GM12878 (cell line): ENCODE measurements at regions not wholly inside any gene's neighbourhood (a gene's known extent, or its start where the extent isn't known, plus 50 kb on each side); places are given as distances from the start of the nearest gene placed in this dataset.

Experiments used
- ATAC-seq: fragments of 200-7000 bp; cut with Tn5 transposase; 3 replicates; pipeline ENCODE4 v1.9.1; 2020; ENCODE audit warnings: mild to moderate bottlenecking, moderate library complexity
- BruUV-seq: library from RNA; stranded (reverse); fragments of 400-500 nt; replicated peaks from 2 replicates; lab custom pipeline; 2021; lab: Mats Ljungman, UMichigan
- CTCF ChIA-PET: fragments of 300-600 bp; sonication (Branson Sonifier 250); formaldehyde crosslinking; extraction: SDS; loops from one replicate; lab custom pipeline; 2021; ENCODE audit warnings: inconsistent platforms; lab: Yijun Ruan, JAX
- POLR2A ChIA-PET: fragments of 350-600 bp; formaldehyde crosslinking; extraction: SDS; loops from one replicate; lab custom pipeline; 2021; ENCODE audit warnings: inconsistent platforms; lab: Charles Lee
- RAD21 ChIA-PET: fragments of 300-600 bp; sonication (Branson Sonifier 250); formaldehyde crosslinking; loops from one replicate; lab custom pipeline; 2023; ENCODE audit warnings: antibody characterized with exemption; ENCODE audit not compliant: unreplicated experiment; lab: Charles Lee
- SMC1A ChIA-PET: fragments of 300-600 bp; sonication (Branson Sonifier 250); formaldehyde crosslinking; loops from one replicate; lab custom pipeline; 2023; ENCODE audit not compliant: unreplicated experiment, uncharacterized antibody; lab: Charles Lee
- DNase-seq: peaks from one replicate; pipeline ENCODE4 v3.0.0-alpha.2; 2011; ENCODE audit warnings: low read depth, low spot score
- FAIRE-seq: peaks from 3 replicates; lab custom pipeline; 2011; peaks lifted over from hg19 to GRCh38; lab: Jason Lieb, UNC
- H2AFZ ChIP-seq: 2 replicates; pipeline ENCODE4 v1.6.0; 2011; ENCODE audit warnings: low read depth, low read length, control low read depth; ENCODE audit not compliant: control insufficient read depth
- H3K27ac ChIP-seq: 2 replicates; pipeline ENCODE4 v1.5.1; 2011; ENCODE audit warnings: control low read depth; ENCODE audit not compliant: control insufficient read depth, insufficient read depth
- H3K27me3 ChIP-seq, 2 experiments: replicated peaks in 1 of 2; 2 replicates each; pipeline versions ENCODE4 v1.6.0 to v1.6.1; 2011; ENCODE audit warnings: low read length in 1 of 2; ENCODE audit not compliant: control insufficient read depth in 2 of 2, insufficient read depth in 2 of 2
- H3K36me3 ChIP-seq, 2 experiments: 2 replicates each; pipeline ENCODE4 v1.5.1; 2011; ENCODE audit warnings: low read length in 1 of 2; ENCODE audit not compliant: control insufficient read depth in 2 of 2, insufficient read depth in 2 of 2
- H3K4me1 ChIP-seq: 2 replicates; pipeline ENCODE4 v1.6.1; 2011; ENCODE audit warnings: mild to moderate bottlenecking, low read length, moderate library complexity, mixed read lengths; ENCODE audit not compliant: control insufficient read depth, insufficient read depth
- H3K4me2 ChIP-seq: 2 replicates; pipeline ENCODE4 v1.6.0; 2011; ENCODE audit warnings: control low read depth; ENCODE audit not compliant: control insufficient read depth, insufficient read depth
- H3K4me3 ChIP-seq: fragments of 200-600 bp; sonication (generic); 2 replicates; pipeline ENCODE4 v1.5.1; 2016
- H3K79me2 ChIP-seq: 2 replicates; pipeline ENCODE4 v1.6.0; 2011; ENCODE audit warnings: low read length; ENCODE audit not compliant: control insufficient read depth, insufficient read depth
- H3K9ac ChIP-seq: 2 replicates; pipeline ENCODE4 v1.8.0; 2011; ENCODE audit warnings: low read length, control low read depth, mixed read lengths; ENCODE audit not compliant: control insufficient read depth, insufficient read depth
- H3K9me3 ChIP-seq: replicated peaks from 3 replicates; pipeline ENCODE4 v1.5.1; 2011; ENCODE audit warnings: mild to moderate bottlenecking, low read length; ENCODE audit not compliant: control insufficient read depth, insufficient read depth
- H4K20me1 ChIP-seq: 2 replicates; pipeline ENCODE4 v1.6.0; 2011; ENCODE audit not compliant: control insufficient read depth, insufficient read depth
- ATF7 ChIP-seq: fragments of 450-650 bp; IDR thresholded peaks from 2 replicates; pipeline ENCODE4 v1.6.1; 2016; ENCODE audit warnings: low read depth, mild to moderate bottlenecking
- RFX5 ChIP-seq: IDR thresholded peaks from 2 replicates; pipeline ENCODE4 v1.6.1; 2011; ENCODE audit warnings: low read depth, low read length, improper control_type of control experiment
- STAT1 ChIP-seq: fragments of 450-650 bp; conservative IDR thresholded peaks from 2 replicates; pipeline ENCODE4 v1.6.1; 2014; ENCODE audit warnings: antibody characterized with exemption, mild to moderate bottlenecking
- TAF1 ChIP-seq: IDR thresholded peaks from 2 replicates; pipeline ENCODE4 v1.6.1; 2011; ENCODE audit warnings: mild to moderate bottlenecking, low read depth, low read length, borderline replicate concordance
- ZZZ3 ChIP-seq: IDR thresholded peaks from 2 replicates; pipeline ENCODE4 v1.6.1; 2011; ENCODE audit warnings: low read depth; ENCODE audit not compliant: control insufficient read depth, insufficient read length
- WGBS: methylation state at CpG from one replicate; pipeline ENCODE4 v1.1.6; 2016; ENCODE audit warnings: low lambda C conversion rate; ENCODE audit not compliant: insufficient replicate concordance, insufficient coverage; ENCODE audit errors: missing lambda C conversion rate; 5-methylcytosine and 5-hydroxymethylcytosine counted together
- in situ Hi-C: fragments of 300-500 bp; cut with MboI; formaldehyde crosslinking; loops from 9 replicates; pipeline ENCODE4 v1.14.3; 2018; ENCODE audit warnings: mixed read lengths
- intact Hi-C: fragments of 100-400 bp; cut with micrococcal nuclease; formaldehyde crosslinking; loops from one replicate; pipeline ENCODE4 v1.14.2; 2022; ENCODE audit not compliant: unreplicated experiment

- no peak overlapping the region for H3K4me3 ChIP-seq
- H2AFZ ChIP-seq: no peak overlapping the region
- FAIRE-seq: no peak
- no peak overlapping the region for H3K9ac ChIP-seq
- 4% methylated on average over 1 of the region's 1 CpG for WGBS
- SMC1A ChIA-PET: interaction anchor here (1.3 kb wide), 2 partner anchors 8 to 9 kb away, joined by 3 to 4 read pairs; no protein-coding TSS in a partner anchor
- in situ Hi-C loops (no loop called here), intact Hi-C loops (no loop called here)
- H3K4me2 ChIP-seq: no peak overlapping the region
- TF ChIP-seq TAF1 (no peak), ZZZ3 (no peak), ATF7 (no peak)
- no peak for ATAC-seq
- no peak for DNase-seq
- H3K27ac ChIP-seq: no peak overlapping the region
- POLR2A ChIA-PET: no interaction called here
- RAD21 ChIA-PET: no interaction called here
- no peaks in the 10 kb centered on the region for H3K27me3 ChIP-seq
- no peaks in the 10 kb centered on the region for H3K79me2 ChIP-seq
- H4K20me1 ChIP-seq: no peaks in the 10 kb centered on the region
- H3K9me3 ChIP-seq: no peaks in the 10 kb centered on the region
- H3K36me3 ChIP-seq: no peaks in the 10 kb centered on the region
- no TSS peak for BruUV-seq
- H3K4me1 ChIP-seq: no peaks in the 10 kb centered on the region
- CTCF ChIA-PET: no interaction called here
These were observed 586.2 kb upstream of the ADGRL4 start for GRCh38 chr1:79592707-79593106.

DNA sequence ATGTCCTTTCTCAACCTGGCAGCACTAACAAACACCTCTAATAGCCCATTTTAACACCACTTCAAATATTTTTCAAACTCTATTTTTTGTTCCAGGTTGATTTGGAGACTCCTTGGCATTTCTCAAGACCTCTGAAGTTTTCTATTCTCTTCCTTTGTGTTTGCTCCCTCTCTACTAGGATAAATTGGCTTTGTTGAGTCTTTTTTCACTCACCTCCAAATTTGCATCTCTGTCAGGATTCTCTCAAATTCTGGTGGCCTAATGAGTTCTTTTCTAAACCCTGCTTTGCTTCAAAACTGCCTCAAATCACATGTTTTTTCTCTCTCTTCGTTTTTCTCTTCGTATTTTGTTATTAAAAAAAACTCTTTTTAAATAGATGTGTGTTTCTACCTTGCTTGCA is 582.2 kb upstream of the ADGRL4 start:
- Histone ChIP-seq H3K9me3 (no peaks in the 10 kb centered on the region), H3K79me2 (no peaks in the 10 kb centered on the region), H3K36me3 (no peaks in the 10 kb centered on the region), H3K9ac (no peak overlapping the region), H2AFZ (no peak overlapping the region), H3K27me3 (no peaks in the 10 kb centered on the region), H4K20me1 (no peaks in the 10 kb centered on the region), H3K4me1 (no peaks in the 10 kb centered on the region), H3K4me3 (no peak overlapping the region), H3K27ac (no peak overlapping the region), H3K4me2 (no peak overlapping the region)
- WGBS: 0% methylated on average over 2 of the region's 2 CpGs
- BruUV-seq: no TSS peak
- no peak for ATAC-seq
- in situ Hi-C loops (no loop called here), intact Hi-C loops (no loop called here)
- ChIA-PET CTCF (no interaction called here), SMC1A (no interaction called here), RAD21 (no interaction called here), POLR2A (no interaction called here)
- no peak for FAIRE-seq
- no peak for TF ChIP-seq STAT1
- TF ChIP-seq RFX5: no peak
- DNase-seq: no peak
